ENCODE measurements at regions not wholly inside any gene's neighbourhood (a gene's known extent, or its start where the extent isn't known, plus 50 kb on each side); places are given as distances from the start of the nearest gene placed in this dataset.

GRCh38 chr17:77632619-77633018 lies 325.9 kb upstream of the TNRC6C start:
- no peak for TF ChIP-seq LRRFIP1 (CRISPR knock-in tag; conservative IDR thresholded peaks at IDR 0.05)
- no peak for TF ChIP-seq ZNF282 (IDR thresholded peaks at IDR 0.05; ENCODE audit: partially characterized antibody)
- no peak for TF ChIP-seq POLR2AphosphoS2 (IDR thresholded peaks at IDR 0.05; ENCODE audit: low read depth, low read length)
- TF ChIP-seq POLR2A (IDR thresholded peaks at IDR 0.05; ENCODE audit: insufficient read depth in 1 of 2, low read depth in 2 of 2, low read length in 2 of 2): no peak
- TF ChIP-seq ZNF224 (CRISPR knock-in tag; IDR thresholded peaks at IDR 0.05): no peak
- TF ChIP-seq ZNF75D (CRISPR knock-in tag; IDR thresholded peaks at IDR 0.05; ENCODE audit: borderline replicate concordance): no peak
- TF ChIP-seq RAD21 (CRISPR knock-in tag; IDR thresholded peaks at IDR 0.05): no peak

All from HepG2 (cell line).